Thyroid gland (tissue), 4 donors: ENCODE measurements at regions not wholly inside any gene's neighbourhood (a gene's known extent, or its start where the extent isn't known, plus 50 kb on each side); places are given as distances from the start of the nearest gene placed in this dataset.

Experiments
- DNase-seq, 2 donors: peaks; one replicate each; pipeline ENCODE4 v3.0.0-alpha.2; 2019
- H3K27ac ChIP-seq, 3 donors: fragments of 200-600 bp; sonication (generic); 1 replicate in 2 of 3; 2 replicates in 1 of 3; pipeline ENCODE4 v1.5.1; 2016 to 2019; ENCODE audit warnings: mild to moderate bottlenecking in 1 of 3, moderate library complexity in 1 of 3
- H3K27me3 ChIP-seq: fragments of 200-600 bp; sonication (generic); one replicate; pipeline ENCODE4 v1.5.1; 2019
- H3K36me3 ChIP-seq, 2 donors: fragments of 200-600 bp; sonication (generic); one replicate each; pipeline ENCODE4 v1.5.1; 2016 to 2019
- H3K4me1 ChIP-seq, 2 donors: fragments of 200-600 bp; sonication (generic); one replicate each; pipeline ENCODE4 v1.5.1; 2017 to 2019
- H3K4me3 ChIP-seq, 3 donors: fragments of 200-600 bp; sonication (generic); replicated peaks in 1 of 3; 1 replicate in 2 of 3; 2 replicates in 1 of 3; pipeline ENCODE4 v1.5.1; 2016; ENCODE audit warnings: mild to moderate bottlenecking in 1 of 3
- H3K9me3 ChIP-seq: fragments of 200-600 bp; sonication (generic); one replicate; pipeline ENCODE4 v1.5.1; 2017
- CTCF ChIP-seq, 6 experiments: fragments of 200-600 bp in 3 of 6; fragments of 450-650 bp in 3 of 6; sonication (generic) in 3 of 6; IDR thresholded peaks; one replicate each; pipeline ENCODE4 v1.5.1; 2016 to 2019; ENCODE audit warnings: antibody characterized with exemption in 6 of 6, mild to moderate bottlenecking in 2 of 6, inconsistent platforms in 1 of 6, moderate library complexity in 1 of 6
- POLR2A ChIP-seq, 2 donors: fragments of 450-650 bp; IDR thresholded peaks; one replicate each; pipeline ENCODE4 v1.6.1; 2017; ENCODE audit warnings: antibody characterized with exemption in 2 of 2, mild to moderate bottlenecking in 2 of 2, moderate library complexity in 1 of 2
- WGBS, 2 donors: methylation state at CpG; one replicate each; pipeline ENCODE4 v1.1.5; 2017; 5-methylcytosine and 5-hydroxymethylcytosine counted together
- intact Hi-C: fragments of 100-400 bp; cut with DNase I; formaldehyde crosslinking; loops from one replicate; pipeline ENCODE4 v1.15.1; 2023

GRCh38 chr9:26662476-26662875 lies 230.1 kb downstream of the CAAP1 start:
- Histone ChIP-seq H3K4me3 (no peak overlapping the region), H3K9me3 (no peaks in the 10 kb centered on the region), H3K27me3 (no peaks in the 10 kb centered on the region), H3K36me3 (no peaks in the 10 kb centered on the region), H3K4me1 (no peaks in the 10 kb centered on the region), H3K27ac (no peak overlapping the region)
- intact Hi-C loops, result no loop called here
- no peak for TF ChIP-seq CTCF (IDR thresholded peaks at IDR 0.05)
- no peak for TF ChIP-seq POLR2A (IDR thresholded peaks at IDR 0.05)
- DNase-seq, result no peak
- 79 to 83% methylated on average over 1 of the region's 1 CpG for WGBS, 2 donors

- DNase-seq, result no peak
- Histone ChIP-seq H3K4me1 (peaks cover 0 to 8% of the 10 kb centered on the region in 2 donors), H3K36me3 (no peaks in the 10 kb centered on the region), H3K9me3 (no peaks in the 10 kb centered on the region), H3K4me3 (no peak overlapping the region), H3K27ac (no peak overlapping the region), H3K27me3 (no peaks in the 10 kb centered on the region)
- TF ChIP-seq POLR2A (IDR thresholded peaks at IDR 0.05) (no peak), CTCF (IDR thresholded peaks at IDR 0.05) (no peak)
- WGBS, 2 donors, result 78 to 79% methylated on average over 3 of the region's 3 CpGs
- intact Hi-C loops, result loop anchor here (10.0 kb wide), 1 partner anchor 694 kb away; no protein-coding TSS in a partner anchor
Observed at GRCh38 chr9:26658476-26658875, 234.1 kb downstream of the CAAP1 start.

- no peak overlapping the region for H3K27ac ChIP-seq
- peaks cover 0 to 8% of the 10 kb centered on the region in 2 donors for H3K4me1 ChIP-seq
- no peak overlapping the region for H3K4me3 ChIP-seq
- intact Hi-C loops, result loop anchor here (10.0 kb wide), 1 partner anchor 693 kb away; no protein-coding TSS in a partner anchor
- no peak for DNase-seq
- WGBS, 2 donors, result 81 to 93% methylated on average over 2 of the region's 2 CpGs
- TF ChIP-seq POLR2A (IDR thresholded peaks at IDR 0.05), result no peak
- TF ChIP-seq CTCF (IDR thresholded peaks at IDR 0.05), result no peak
- H3K27me3 ChIP-seq, result no peaks in the 10 kb centered on the region
- H3K9me3 ChIP-seq, result no peaks in the 10 kb centered on the region
- no peaks in the 10 kb centered on the region for H3K36me3 ChIP-seq
Observed at GRCh38 chr9:26657958-26658357, 234.6 kb downstream of the CAAP1 start.

- H3K4me3 ChIP-seq, result no peak overlapping the region
- TF ChIP-seq CTCF (IDR thresholded peaks at IDR 0.05) (peak in 4 of 6 experiments; percentile 49 to 80 (median 67)), POLR2A (IDR thresholded peaks at IDR 0.05) (no peak)
- no peaks in the 10 kb centered on the region for H3K36me3 ChIP-seq
- H3K27ac ChIP-seq, result no peak overlapping the region
- whole genome bisulfite sequencing, 2 donors, result 43 to 48% methylated on average over 14 of the region's 14 CpGs
- H3K4me1 ChIP-seq, result peaks cover 0 to 8% of the 10 kb centered on the region in 2 donors
- DNase-seq, result peak; percentile 53 to 63
- intact Hi-C loops, result loop anchor here (10.0 kb wide), 1 partner anchor 691 kb away; no protein-coding TSS in a partner anchor
- no peaks in the 10 kb centered on the region for H3K27me3 ChIP-seq
- H3K9me3 ChIP-seq, result no peaks in the 10 kb centered on the region
Observed at GRCh38 chr9:26656003-26656870, 236.4 kb downstream of the CAAP1 start.

GRCh38 chr9:26655166-26655565 lies 237.4 kb downstream of the CAAP1 start:
- Histone ChIP-seq H3K27me3 (no peaks in the 10 kb centered on the region), H3K4me1 (peaks cover 0 to 8% of the 10 kb centered on the region in 2 donors), H3K9me3 (no peaks in the 10 kb centered on the region), H3K27ac (no peak overlapping the region), H3K4me3 (no peak overlapping the region), H3K36me3 (no peaks in the 10 kb centered on the region)
- 90 to 91% methylated on average over 6 of the region's 6 CpGs for WGBS, 2 donors
- intact Hi-C loops, result loop anchor here (10.0 kb wide), 1 partner anchor 690 kb away; no protein-coding TSS in a partner anchor
- TF ChIP-seq POLR2A (IDR thresholded peaks at IDR 0.05), result no peak
- TF ChIP-seq CTCF (IDR thresholded peaks at IDR 0.05), result no peak
- DNase-seq, result no peak
